Sigmoid colon (tissue), 6 donors: ENCODE measurements at regions not wholly inside any gene's neighbourhood (a gene's known extent, or its start where the extent isn't known, plus 50 kb on each side); places are given as distances from the start of the nearest gene placed in this dataset.

Source experiments
- DNase-seq: peaks from one replicate; pipeline ENCODE4 v3.0.0-alpha.2; 2019
- H3K27ac ChIP-seq, 4 donors: fragments of 200-600 bp; sonication (generic); one replicate each; pipeline ENCODE4 v1.5.1; 2016 to 2019; ENCODE audit warnings: mild to moderate bottlenecking in 1 of 4
- H3K27me3 ChIP-seq, 3 donors: fragments of 200-600 bp; sonication (generic); one replicate each; pipeline ENCODE4 v1.5.1; 2019; ENCODE audit warnings: mild to moderate bottlenecking in 1 of 3
- H3K36me3 ChIP-seq, 4 donors: fragments of 200-600 bp; sonication (generic); one replicate each; pipeline ENCODE4 v1.5.1; 2016 to 2019
- H3K4me1 ChIP-seq, 4 donors: fragments of 200-600 bp; sonication (generic); one replicate each; pipeline ENCODE4 v1.5.1; 2017 to 2019
- H3K4me3 ChIP-seq, 4 donors: fragments of 200-600 bp; sonication (generic); one replicate each; pipeline ENCODE4 v1.5.1; 2017 to 2019; ENCODE audit warnings: mild to moderate bottlenecking in 2 of 4, moderate library complexity in 1 of 4
- H3K9me3 ChIP-seq, 4 donors: fragments of 200-600 bp in 3 of 4; sonication (generic) in 3 of 4; one replicate each; pipeline versions ENCODE4 v1.5.1 to v1.6.1; 2013 to 2019
- CTCF ChIP-seq, 4 experiments: fragments of 450-650 bp in 3 of 4; fragments of 200-600 bp in 1 of 4; IDR thresholded peaks; one replicate each; pipeline ENCODE4 v1.5.1; 2016 to 2019; ENCODE audit warnings: antibody characterized with exemption in 4 of 4, mild to moderate bottlenecking in 3 of 4, moderate library complexity in 2 of 4
- EP300 ChIP-seq, 4 donors: sonication (generic); formaldehyde crosslinking; IDR thresholded peaks; one replicate each; pipeline ENCODE4 v1.6.1; 2017; ENCODE audit warnings: antibody characterized with exemption in 4 of 4
- POLR2A ChIP-seq, 2 donors: fragments of 450-650 bp; IDR thresholded peaks; one replicate each; pipeline ENCODE4 v1.6.1; 2016; ENCODE audit warnings: antibody characterized with exemption in 2 of 2, mild to moderate bottlenecking in 2 of 2, moderate library complexity in 2 of 2
- POLR2AphosphoS5 ChIP-seq, 4 donors: sonication (generic); formaldehyde crosslinking; IDR thresholded peaks; one replicate each; pipeline ENCODE4 v1.6.1; 2017; ENCODE audit warnings: antibody characterized with exemption in 4 of 4
- WGBS, 2 donors: extraction: QIAGEN DNeasy Blood & Tissue Kit; methylation state at CpG; one replicate each; pipeline ENCODE4 v1.1.7; 2013; 5-methylcytosine and 5-hydroxymethylcytosine counted together
- intact Hi-C: fragments of 100-400 bp; cut with DNase I; formaldehyde crosslinking; loops from one replicate; pipeline ENCODE4 v1.15.1; 2023
- donor health status: healthy with polysubstance abuse.
- donor health status: healthy.

- H3K4me3 ChIP-seq = no peak overlapping the region
- intact Hi-C loops = no loop called here
- WGBS, 2 donors = 43 to 47% methylated on average over 2 of the region's 2 CpGs
Measured at GRCh38 chr20:48311956-48312355, 515.8 kb downstream of the PREX1 start.

GRCh38 chr20:48310305-48310704 is 517.5 kb downstream of the PREX1 start:
- Histone ChIP-seq H3K4me3 (no peak overlapping the region), H3K4me1 (no peaks in the 10 kb centered on the region), H3K9me3 (no peaks in the 10 kb centered on the region), H3K27me3 (no peaks in the 10 kb centered on the region), H3K27ac (no peak overlapping the region), H3K36me3 (no peaks in the 10 kb centered on the region)
- WGBS, 2 donors = 45 to 76% methylated on average over 11 of the region's 11 CpGs
- intact Hi-C loops = no loop called here
- no peak for TF ChIP-seq POLR2A (IDR thresholded peaks at IDR 0.05)
- DNase-seq = no peak

More at GRCh38 chr20:48311956-48312355, 515.8 kb downstream of the PREX1 start:
- TF ChIP-seq POLR2AphosphoS5 (IDR thresholded peaks at IDR 0.05) (no peak), POLR2A (IDR thresholded peaks at IDR 0.05) (no peak), EP300 (IDR thresholded peaks at IDR 0.05) (no peak), CTCF (IDR thresholded peaks at IDR 0.05) (no peak)
- DNase-seq = no peak
- no peak overlapping the region for H3K27ac ChIP-seq
- H3K4me1 ChIP-seq = no peaks in the 10 kb centered on the region
- H3K9me3 ChIP-seq = no peaks in the 10 kb centered on the region
- no peaks in the 10 kb centered on the region for H3K36me3 ChIP-seq
- H3K27me3 ChIP-seq = no peaks in the 10 kb centered on the region

GRCh38 chr20:48309293-48309692 is 518.5 kb downstream of the PREX1 start:
- TF ChIP-seq POLR2AphosphoS5 (IDR thresholded peaks at IDR 0.05) (no peak), POLR2A (IDR thresholded peaks at IDR 0.05) (no peak), EP300 (IDR thresholded peaks at IDR 0.05) (no peak), CTCF (IDR thresholded peaks at IDR 0.05) (no peak)
- Histone ChIP-seq H3K36me3 (no peaks in the 10 kb centered on the region), H3K4me1 (no peaks in the 10 kb centered on the region), H3K4me3 (no peak overlapping the region), H3K9me3 (no peaks in the 10 kb centered on the region), H3K27me3 (no peaks in the 10 kb centered on the region), H3K27ac (no peak overlapping the region)
- intact Hi-C loops = no loop called here
- WGBS, 2 donors = 76 to 81% methylated on average over 5 of the region's 5 CpGs
- no peak for DNase-seq

- intact Hi-C loops = no loop called here
- Histone ChIP-seq H3K27me3 (no peaks in the 10 kb centered on the region), H3K4me3 (no peak overlapping the region), H3K9me3 (no peaks in the 10 kb centered on the region), H3K36me3 (no peaks in the 10 kb centered on the region), H3K27ac (no peak overlapping the region), H3K4me1 (no peaks in the 10 kb centered on the region)
- WGBS, 2 donors = 56% methylated on average over 6 of the region's 6 CpGs
- TF ChIP-seq POLR2A (IDR thresholded peaks at IDR 0.05) = no peak
- TF ChIP-seq POLR2AphosphoS5 (IDR thresholded peaks at IDR 0.05) = no peak
- TF ChIP-seq CTCF (IDR thresholded peaks at IDR 0.05) = no peak
- TF ChIP-seq EP300 (IDR thresholded peaks at IDR 0.05) = no peak
- DNase-seq = no peak
Measured at GRCh38 chr20:48308882-48309281, 518.9 kb downstream of the PREX1 start.

GRCh38 chr20:48308232-48308781 is 519.5 kb downstream of the PREX1 start:
- DNase-seq = no peak
- H3K36me3 ChIP-seq = no peaks in the 10 kb centered on the region
- no peaks in the 10 kb centered on the region for H3K4me1 ChIP-seq
- TF ChIP-seq CTCF (IDR thresholded peaks at IDR 0.05) (no peak), POLR2AphosphoS5 (IDR thresholded peaks at IDR 0.05) (no peak), POLR2A (IDR thresholded peaks at IDR 0.05) (no peak), EP300 (IDR thresholded peaks at IDR 0.05) (no peak)
- no peak overlapping the region for H3K4me3 ChIP-seq
- no peaks in the 10 kb centered on the region for H3K9me3 ChIP-seq
- WGBS, 2 donors = 72 to 87% methylated on average over 4 of the region's 4 CpGs
- intact Hi-C loops = no loop called here
- H3K27me3 ChIP-seq = no peaks in the 10 kb centered on the region
- H3K27ac ChIP-seq = no peak overlapping the region
